Stimulated activated CD8-positive, alpha-beta memory T cell treated with anti-CD3 and anti-CD28 coated beads, Interleukin-15, amount 100 ng/mL, for 48 hours (primary cell): ENCODE measurements at regions not wholly inside any gene's neighbourhood (a gene's known extent, or its start where the extent isn't known, plus 50 kb on each side); places are given as distances from the start of the nearest gene placed in this dataset.

ENCODE experiments used
- DNase-seq, 2 donors: peaks; one replicate each; pipeline ENCODE4 v3.0.0-alpha.2; 2020; ENCODE audit warnings: low read depth in 2 of 2

DNA sequence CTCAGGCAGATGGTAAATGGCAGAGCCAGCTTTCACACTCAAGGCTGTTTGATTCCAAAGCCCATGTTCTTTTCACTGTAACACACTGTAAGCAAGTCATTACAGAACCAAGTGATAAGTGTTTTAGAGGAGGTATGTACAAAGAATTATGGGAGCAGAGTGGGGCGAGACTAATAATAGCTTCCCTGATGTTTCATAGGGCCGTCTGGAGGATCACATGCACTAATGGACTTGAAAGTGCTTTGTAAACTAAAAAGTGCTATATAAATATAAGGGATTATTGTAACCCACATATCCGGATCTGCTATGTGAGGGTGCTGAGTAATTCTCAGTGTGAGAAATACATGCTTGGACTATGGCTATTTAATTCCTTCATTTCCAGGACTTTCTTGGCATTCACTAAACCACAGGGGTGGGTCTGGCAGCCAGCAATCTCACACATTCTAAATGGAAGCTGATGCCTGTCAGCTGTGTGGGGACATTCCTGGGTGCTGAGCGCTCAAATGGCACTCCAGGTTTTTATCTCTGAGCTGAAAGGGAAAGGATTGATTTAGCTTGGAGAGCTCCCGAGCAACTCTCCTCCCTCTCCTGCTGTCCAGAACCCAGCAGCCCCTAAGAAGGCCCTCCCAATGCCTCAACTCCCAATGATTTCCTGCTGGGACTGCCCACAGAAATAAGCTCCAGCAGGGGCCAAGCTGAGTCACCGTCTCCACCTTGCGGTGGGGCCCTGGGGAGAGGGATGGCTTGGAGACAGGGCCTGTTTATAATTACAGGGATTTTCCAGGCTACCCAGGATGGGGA is 222.8 kb downstream of the SOX11 start:
- DNase-seq, result no peak

DNA sequence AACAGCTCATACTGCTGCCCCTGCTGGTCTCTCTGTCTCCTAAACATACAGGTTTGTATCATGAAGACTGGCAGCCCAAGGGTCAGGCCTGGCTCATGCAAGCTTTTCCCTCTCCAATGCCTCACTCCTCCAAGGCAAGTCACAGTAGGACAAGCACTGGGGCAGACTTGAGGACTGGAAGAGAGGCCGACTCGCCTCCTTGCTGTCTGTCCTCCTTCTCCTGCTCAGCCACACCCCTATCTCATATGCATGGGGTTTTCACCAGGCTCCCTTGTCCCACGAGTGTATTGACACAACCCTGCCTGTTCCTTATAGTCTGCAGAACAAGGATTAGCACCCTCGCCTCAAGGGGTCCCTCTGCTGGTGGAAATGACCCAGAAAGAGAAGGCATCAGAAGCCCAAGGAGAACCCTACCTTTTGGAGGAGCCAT is 223.7 kb downstream of the SOX11 start:
- no peak for DNase-seq

DNA sequence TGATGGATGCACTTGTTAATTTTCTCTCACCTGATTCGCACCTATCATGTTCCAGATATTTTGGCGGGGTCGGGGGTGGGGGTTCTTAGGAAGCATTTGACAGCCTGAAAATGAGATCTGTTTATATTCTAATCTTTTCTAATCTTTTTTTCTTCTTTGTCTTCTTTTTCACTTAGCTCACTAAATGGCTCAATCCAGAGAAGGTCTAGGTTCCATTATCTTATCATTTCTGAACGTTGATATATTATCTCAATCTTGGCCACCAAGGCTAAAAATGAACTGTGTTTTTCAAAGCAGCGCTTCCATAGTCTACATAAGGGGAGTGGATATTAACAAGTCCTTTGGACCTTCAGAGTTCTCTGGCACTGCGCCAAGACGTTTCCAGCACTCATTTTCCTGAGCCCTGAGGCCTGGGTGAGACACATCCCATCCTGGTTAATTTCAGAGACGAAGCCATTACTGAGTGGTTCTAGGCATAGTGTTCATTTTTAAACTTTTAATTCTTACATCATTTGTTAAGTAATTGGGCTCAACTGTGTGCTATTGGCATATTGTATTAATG is 229.0 kb downstream of the SOX11 start:
- DNase-seq, result no peak

DNA sequence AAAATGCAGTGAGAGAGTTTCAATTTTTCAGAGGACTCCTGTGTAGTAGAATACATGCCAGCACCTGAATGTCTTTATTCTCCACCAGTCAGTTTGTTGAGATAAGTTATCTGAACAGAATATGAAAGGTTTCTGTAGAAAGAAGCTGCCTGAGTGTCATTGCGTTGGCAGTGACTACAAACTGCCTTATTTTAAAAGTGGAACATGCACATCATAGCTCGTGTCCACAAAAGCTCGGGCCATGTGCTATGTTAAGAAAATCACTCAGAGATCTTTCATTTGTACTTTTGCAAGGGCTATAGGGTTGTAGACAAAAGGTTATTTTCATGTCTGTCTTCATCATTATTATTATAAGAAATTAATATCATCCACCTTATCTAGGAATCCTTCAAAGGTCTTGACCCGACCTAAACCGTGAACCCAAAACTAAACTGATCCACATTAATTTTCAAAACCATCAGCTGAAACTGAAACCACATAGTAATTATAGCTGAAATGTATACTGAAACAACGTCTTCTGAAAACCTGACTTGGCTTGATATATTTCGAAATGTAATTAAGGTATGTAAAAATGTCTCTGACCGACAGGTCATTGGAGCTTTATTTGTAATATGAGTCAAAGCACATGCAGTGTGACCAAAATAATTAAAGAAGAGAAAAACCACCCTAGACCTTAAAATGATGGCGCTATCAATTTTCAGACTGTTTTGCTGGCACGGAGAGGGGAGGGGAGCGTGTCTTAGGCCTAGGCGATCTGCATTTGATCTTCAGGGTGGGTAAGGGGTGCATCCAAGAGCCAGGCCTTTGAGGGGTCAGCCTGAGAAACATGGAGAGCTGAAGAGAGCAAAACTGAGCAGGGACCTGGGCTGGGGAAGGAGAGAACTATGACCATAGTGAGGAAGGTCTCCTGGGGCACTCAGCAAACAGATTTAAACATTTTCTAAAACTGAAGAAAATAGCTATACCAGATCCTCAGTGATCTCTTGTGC is 232.1 kb downstream of the SOX11 start:
- DNase-seq, result no peak

DNA sequence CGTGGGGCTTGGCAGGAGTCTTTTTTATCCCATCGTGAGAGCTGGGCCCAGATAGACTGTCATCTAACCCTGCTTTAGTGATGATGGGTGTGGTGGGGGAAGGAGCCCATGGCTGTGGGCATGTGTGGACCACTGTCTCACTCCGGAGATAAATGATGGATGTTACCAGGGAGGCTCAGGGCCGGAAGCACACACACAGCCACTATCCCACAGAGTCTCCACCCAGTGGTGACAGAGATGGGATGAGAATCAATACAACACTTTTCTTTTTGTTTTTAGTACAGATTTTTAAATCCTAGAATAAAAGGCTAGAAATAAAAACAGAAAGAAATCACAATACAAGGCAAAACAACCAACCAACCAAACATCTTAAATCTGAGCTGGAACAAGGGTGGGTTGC is 233.4 kb downstream of the SOX11 start:
- no peak for DNase-seq

DNA sequence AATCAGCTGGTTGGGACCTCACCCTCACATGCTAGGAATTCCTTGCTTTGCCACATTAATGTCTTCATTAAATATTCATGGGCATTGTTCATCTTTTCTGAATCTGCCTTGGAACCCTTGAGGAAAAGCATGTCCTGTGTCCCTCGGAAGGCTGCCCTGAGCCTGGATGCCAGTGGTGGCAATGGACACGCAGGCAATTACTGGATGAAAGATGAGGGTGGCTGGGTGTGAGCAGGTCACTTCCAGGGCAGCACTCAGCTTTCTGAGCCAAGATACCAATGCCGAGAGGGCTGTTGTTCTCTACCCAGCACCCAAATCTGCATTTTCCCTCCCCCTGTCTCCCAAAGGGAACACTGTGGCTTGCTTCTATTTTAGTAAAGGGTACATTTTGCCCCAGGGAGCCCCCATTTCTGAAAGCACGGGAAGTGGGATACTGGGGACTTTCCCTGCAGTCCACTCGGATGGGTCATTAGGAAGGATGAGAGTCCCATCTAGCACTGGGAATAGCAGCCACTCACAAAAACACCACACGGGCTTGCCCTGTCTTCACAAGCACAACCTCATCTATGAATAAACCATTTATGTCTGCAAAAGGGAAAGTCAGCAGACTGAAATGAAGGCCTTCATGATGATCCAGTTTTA is 234.8 kb downstream of the SOX11 start:
- no peak for DNase-seq

DNA sequence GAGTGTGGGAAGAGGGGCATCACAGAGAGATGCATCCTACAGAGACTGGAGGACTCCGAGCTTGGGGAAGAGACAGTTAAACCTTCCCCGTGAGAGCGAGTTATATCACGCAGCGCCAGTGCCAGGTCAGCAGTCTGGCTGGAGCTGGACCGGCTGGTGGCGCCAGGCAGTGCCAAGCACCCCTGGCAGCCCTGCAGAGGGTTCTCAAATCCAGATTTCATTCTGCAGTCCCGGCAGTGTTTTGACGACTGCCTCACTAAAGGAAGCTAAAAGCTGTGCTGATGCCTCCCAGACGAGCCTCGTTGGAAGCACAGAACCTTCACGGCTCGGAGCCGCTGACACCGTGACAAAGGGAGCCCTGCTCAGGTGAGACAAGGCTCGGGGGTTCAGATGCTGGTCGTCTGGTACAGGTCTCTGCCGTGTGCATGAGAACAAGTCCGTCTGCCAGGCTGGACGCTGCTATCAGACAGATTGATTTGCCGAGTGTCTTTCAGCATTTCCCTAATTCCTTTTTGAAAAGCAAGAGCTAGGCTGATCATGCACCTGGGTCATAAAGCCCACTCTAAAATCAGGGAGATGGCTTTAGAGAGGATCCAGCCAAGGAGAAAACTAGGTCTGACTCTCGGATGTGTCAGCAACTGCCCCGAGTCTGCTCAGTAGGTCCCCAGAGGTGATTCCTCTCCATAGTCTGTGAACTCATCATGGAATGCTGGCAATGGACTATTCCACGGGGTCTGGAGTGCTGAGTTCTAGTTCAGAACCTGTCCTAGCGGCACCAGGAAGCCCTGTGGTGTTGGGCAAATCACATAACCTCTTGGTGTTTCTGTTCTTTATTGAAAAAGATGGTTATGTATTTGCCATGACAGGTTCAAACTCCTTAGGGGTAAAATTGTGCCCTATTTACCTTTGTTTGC is 240.6 kb downstream of the SOX11 start:
- DNase-seq, result no peak

DNA sequence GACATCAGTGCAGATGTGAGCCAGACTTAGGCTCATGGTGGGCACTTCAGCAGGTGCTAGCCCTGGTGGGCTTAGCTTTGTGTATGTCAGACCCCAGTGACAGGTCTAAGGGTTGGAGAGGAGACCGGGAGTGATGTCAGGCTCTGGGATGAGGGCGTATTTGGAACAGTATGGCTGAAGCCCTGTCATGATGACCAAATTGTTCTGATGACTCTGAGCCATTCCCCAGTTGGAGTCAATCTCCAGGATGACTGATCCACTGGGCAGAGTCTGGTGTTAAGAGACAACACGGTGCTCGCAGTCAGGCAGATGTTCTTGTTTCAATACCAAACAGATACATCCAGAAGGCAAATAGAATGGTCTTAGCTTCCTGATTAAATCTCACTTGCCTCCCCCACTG is 241.5 kb downstream of the SOX11 start:
- no peak for DNase-seq

DNA sequence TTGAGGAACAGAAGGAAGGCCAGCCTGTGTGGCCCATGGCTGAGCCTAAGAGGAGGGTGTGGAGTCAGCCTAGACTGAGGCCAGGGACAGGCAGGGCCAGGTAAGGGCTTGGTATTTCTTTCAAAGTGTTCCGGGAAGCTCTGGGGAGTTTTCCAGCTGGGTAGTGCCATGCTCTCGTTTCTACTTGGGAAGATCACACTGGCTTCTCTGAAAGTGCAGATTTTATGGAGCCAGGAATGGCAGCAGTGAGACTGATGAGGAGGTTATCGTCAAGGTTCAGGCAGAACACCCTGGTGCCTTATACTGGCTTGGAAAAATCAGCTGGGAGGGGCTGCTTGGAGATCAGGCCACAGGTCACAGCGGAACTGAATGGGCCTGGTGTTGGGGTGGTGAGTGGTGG is 245.1 kb downstream of the SOX11 start:
- DNase-seq, result no peak

DNA sequence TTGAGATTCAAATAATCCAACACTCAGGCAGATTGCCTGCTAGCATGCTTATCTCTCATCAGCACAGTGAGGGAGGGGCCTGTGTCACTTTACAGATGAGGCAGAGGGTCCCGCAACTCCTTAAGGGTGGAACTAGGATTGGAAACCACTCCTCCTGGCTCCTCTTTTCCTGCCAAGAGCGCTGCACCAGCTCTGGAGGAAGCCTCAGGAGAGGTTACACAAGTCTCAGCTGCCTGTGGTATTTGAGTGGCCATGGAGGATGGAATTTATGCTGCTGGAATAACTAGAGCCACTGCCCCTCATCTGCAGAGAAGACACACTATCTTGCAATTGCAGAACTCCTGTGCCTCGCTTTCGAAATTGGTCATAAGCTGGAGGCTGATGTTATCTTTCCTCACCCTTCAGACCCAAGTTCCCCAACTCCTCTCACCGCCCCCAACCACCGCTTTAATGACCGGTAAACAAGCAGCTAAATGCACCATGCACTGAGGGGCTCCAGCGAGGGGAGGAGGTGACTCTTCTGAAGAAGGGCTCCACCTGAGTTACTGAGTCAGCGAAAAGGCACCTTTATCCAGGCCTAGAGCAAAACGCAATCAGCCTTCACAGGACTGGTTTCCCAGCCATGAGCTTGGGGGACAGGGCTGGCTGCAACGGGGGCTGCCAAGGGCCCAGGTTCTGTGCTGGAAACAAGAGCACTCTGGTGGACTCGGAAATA is 245.8 kb downstream of the SOX11 start:
- DNase-seq, result no peak

DNA sequence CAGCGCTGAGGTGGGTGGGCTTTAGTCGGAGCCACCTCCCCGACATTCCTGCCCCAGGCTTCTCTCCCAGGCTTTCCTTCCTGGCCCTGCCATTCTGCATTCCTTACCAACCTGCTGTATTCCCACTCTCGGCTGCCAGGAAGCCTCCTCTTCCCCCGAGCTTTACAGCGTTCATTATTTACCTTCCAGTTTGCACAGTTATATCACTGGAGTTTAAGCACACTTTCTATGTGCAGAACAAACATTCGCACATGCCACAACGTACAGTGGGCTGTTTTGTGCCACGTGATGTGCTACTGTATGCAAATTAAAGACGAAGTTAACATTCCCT is 246.3 kb downstream of the SOX11 start:
- no peak for DNase-seq

DNA sequence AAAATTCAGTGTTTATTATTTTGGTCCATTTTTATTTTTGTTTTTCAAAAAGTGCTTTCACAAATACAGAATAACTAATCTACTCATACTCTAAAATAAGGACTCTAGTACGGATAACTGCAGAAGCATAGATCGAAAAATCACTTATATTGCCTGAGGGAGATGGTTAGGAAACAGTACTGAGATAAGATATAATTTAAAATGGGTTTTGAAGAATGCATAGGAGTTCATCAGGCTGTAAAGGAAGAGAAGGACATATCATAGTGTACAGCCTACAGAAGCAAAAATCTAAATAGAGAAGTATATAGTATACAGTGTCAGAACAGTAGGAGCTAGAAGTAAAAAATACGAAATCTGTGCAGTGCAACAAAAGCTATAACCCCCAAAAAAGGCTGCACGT is 247.4 kb downstream of the SOX11 start:
- no peak for DNase-seq

DNA sequence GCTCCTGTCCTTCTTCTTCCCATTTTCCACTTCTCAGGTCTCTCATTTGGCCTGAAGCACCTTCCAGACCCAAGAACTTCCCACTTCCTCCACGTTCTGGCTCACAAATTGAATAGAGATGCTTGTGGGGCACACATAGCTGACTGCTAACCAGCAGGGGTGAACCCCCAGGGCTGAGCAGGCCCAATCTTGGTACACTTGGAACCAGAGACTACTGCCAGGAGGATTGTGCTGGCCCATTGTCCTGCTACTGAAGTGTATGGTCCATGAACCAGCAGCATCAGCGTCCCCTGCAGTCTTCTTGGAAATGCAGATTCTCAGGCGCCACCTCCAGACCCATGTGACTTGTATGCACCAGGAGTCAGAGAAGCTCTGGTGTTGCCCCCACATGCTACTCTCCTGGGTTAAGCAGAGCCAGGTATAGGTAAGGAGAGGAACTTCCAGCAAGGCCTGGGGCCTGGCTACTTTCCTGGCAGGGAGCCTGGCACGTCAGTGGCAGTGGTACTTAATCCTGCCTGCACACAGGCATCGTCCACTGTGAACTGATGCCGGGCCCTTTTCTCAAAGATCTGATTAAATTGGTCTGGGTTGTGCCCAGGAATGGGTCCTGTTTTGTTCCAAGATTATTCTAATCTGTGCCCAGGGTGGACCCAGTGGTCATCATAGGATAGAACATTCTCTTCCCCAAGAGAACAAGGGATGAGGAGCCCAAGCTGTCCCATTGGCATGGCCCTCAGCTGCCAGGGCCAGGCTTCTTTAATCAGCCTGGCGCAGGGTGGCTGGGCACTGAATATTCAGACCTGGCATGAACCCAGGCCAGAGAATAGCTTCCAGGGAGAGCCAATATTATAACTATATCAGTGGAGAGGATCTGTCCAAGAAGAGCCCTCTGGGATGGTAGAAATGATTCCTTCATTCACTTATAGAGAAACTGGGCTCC is 248.7 kb downstream of the SOX11 start:
- no peak for DNase-seq

DNA sequence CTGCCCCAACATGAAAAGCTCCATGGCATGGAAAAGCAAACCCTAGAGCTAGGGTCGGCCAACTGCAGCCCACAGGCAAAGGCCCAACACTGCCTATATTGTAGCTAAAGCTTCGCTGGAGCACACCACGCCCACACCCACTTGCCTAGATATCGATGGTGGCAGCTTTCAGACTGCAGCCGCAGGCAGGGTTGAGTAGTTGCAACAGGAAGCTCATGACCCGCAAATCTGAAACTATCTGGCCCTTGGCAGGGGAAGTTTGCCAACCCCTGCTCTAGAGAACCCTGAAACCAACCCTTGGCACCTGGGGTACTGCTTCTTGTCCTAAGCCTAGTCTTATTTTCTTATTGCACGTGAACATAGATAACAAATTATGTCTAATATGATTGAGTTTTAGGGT is 250.0 kb downstream of the SOX11 start:
- no peak for DNase-seq

DNA sequence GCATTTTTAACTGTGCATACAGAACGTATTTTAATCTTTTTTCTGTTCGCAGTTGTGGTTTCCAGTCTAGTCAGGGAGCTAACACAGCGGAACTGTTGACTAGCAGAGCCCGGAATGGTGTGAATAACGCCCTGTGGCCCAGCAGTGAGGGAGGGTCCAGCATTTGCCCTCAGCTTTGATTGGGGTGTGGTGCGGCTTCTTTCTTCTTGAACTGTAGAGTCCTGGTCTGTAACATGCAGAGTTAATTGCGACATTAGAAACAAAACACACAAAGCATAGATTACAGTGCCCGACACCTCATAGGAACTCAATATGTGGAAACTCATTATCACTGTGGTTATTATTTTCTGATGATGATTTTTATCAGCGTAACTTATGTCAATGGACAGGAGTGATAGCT is 253.6 kb downstream of the SOX11 start:
- no peak for DNase-seq

DNA sequence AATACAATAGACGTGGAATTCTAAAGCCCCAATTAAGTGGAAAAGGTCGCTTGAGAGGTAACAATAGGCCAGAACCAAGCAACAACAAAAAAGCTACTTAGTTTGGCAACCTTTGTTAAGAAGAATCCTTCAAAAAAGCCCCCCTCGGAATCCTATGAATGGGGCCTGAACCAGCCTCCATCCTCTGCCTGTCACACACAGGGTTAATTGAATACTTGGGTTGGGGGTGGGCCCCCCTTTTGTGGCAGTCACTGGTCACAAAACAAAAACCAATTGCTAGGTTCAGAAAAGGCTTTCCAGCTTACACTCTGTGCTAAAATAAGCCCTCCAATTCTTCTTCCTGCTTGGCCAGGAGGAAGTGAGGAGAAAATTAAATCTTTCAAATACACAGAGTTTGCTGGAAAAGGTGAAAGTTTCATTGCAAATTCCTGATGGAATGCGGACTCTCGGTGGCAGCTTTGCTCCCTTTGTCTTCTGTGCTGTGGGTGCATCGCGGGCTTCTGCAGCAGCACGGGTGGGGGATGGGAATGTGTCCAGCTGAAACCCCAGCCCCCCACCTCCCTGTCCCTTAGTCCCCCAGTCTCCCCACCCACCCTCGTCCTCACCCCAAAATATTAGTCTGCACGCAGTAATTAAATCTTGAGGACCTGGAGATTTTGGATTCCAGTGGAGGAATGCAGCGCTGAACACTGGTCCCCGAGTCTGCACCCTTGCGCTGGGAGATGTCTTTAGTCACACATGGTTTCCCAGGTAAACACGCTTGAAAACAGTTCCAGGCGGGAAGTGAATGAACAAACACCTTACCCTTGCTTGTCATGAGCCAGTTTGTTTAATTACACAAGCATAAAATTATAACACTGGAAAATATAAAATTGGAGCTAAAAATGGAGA is 254.3 kb downstream of the SOX11 start:
- DNase-seq, result no peak

DNA sequence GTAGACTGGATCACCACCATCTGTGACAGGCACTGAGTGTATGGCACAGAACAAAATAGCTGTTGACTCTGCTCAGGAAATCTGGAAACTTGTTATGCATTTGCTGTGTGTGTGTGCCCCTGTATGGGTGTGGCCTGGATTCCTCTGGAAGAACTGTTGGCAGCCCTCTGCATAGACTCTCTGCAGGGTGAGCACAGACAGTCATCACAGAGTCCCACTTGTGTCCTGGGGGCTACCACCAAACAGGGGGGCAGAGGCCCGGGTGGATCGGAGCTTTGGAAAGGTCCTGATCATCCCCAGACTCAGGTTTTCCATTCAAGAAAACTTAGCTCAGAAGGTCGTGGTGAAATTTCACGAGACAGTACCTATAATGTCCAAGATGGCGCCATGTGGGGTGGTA is 258.6 kb downstream of the SOX11 start:
- DNase-seq, result no peak

DNA sequence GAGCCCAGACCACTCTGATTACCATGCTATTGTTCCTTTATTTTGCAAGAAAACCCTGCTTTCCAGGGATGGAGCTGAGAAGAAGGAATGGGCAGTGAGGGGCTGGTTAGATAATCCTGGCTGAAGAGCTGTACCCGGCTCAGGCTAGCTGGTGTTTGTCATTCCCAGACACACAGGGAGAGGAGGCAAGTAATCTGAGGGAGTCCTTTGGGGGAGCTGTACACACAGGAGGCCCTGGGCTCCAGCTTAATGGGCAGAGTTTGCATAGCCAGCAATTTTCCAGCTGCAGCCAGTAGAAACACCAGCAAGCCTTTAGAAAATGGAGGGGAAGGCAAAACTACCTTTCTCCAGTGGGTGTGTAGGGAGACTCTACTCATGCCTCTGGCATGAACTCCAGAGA is 259.3 kb downstream of the SOX11 start:
- no peak for DNase-seq
